Liver (tissue), 8 donors: ENCODE measurements at regions not wholly inside any gene's neighbourhood (a gene's known extent, or its start where the extent isn't known, plus 50 kb on each side); places are given as distances from the start of the nearest gene placed in this dataset.

Experiments
- DNase-seq: peaks from one replicate; pipeline ENCODE4 v3.0.0-alpha.2; 2017; ENCODE audit warnings: low spot score
- H3K27ac ChIP-seq, 2 donors: one replicate each; pipeline ENCODE4 v1.7.0; 2013; ENCODE audit warnings: inconsistent platforms in 2 of 2, low read length in 2 of 2, control low read depth in 1 of 2, low read depth in 1 of 2, mild to moderate bottlenecking in 1 of 2
- H3K27me3 ChIP-seq, 4 donors: one replicate each; pipeline versions ENCODE4 v1.6.1 to v1.7.0; 2013; ENCODE audit warnings: low read length in 3 of 4, inconsistent platforms in 1 of 4, mild to moderate bottlenecking in 1 of 4, moderate library complexity in 1 of 4; ENCODE audit not compliant: control insufficient read depth in 4 of 4, insufficient read depth in 4 of 4
- H3K36me3 ChIP-seq, 4 donors: one replicate each; pipeline versions ENCODE4 v1.6.1 to v1.7.0; 2013; ENCODE audit warnings: low read length in 3 of 4, mild to moderate bottlenecking in 3 of 4, low read depth in 1 of 4, moderate library complexity in 1 of 4; ENCODE audit not compliant: control insufficient read depth in 4 of 4, insufficient read depth in 3 of 4
- H3K4me1 ChIP-seq, 4 donors: one replicate each; pipeline versions ENCODE4 v1.6.1 to v1.7.0; 2013; ENCODE audit warnings: low read length in 3 of 4, mild to moderate bottlenecking in 3 of 4, moderate library complexity in 1 of 4; ENCODE audit not compliant: control insufficient read depth in 4 of 4, insufficient read depth in 4 of 4
- H3K4me3 ChIP-seq, 3 donors: one replicate each; pipeline versions ENCODE4 v1.6.1 to v1.7.0; 2013; ENCODE audit warnings: low read length in 3 of 3, control low read depth in 1 of 3, low read depth in 1 of 3, mild to moderate bottlenecking in 1 of 3
- H3K9ac ChIP-seq, 2 donors: one replicate each; pipeline ENCODE4 v1.7.0; 2013; ENCODE audit warnings: low read length in 2 of 2, mild to moderate bottlenecking in 2 of 2, moderate library complexity in 2 of 2, control low read depth in 1 of 2, low read depth in 1 of 2
- H3K9me3 ChIP-seq, 4 donors: one replicate each; pipeline versions ENCODE4 v1.6.1 to v1.7.0; 2013; ENCODE audit warnings: low read length in 3 of 4; ENCODE audit not compliant: control insufficient read depth in 4 of 4
- EGR1 ChIP-seq, 2 donors: IDR thresholded peaks; 2 replicates each; pipeline ENCODE4 v1.6.1; 2016 to 2018; ENCODE audit warnings: antibody characterized with exemption in 2 of 2, low read depth in 2 of 2
- FOXA1 ChIP-seq: IDR thresholded peaks from 2 replicates; pipeline ENCODE4 v1.6.1; 2016; ENCODE audit warnings: antibody characterized with exemption
- FOXA2 ChIP-seq: IDR thresholded peaks from 2 replicates; pipeline ENCODE4 v1.6.1; 2016; ENCODE audit warnings: antibody characterized with exemption
- GABPA ChIP-seq, 2 donors: IDR thresholded peaks in 1 of 2; conservative IDR thresholded peaks in 1 of 2; 2 replicates each; pipeline ENCODE4 v1.6.1; 2016; ENCODE audit warnings: antibody characterized with exemption in 2 of 2, mild to moderate bottlenecking in 1 of 2, moderate library complexity in 1 of 2
- HNF4A ChIP-seq, 2 donors: conservative IDR thresholded peaks; 2 replicates each; pipeline ENCODE4 v1.6.1; 2016; ENCODE audit warnings: antibody characterized with exemption in 2 of 2, mild to moderate bottlenecking in 2 of 2
- HNF4G ChIP-seq: IDR thresholded peaks from 2 replicates; pipeline ENCODE4 v1.6.1; 2016; ENCODE audit warnings: antibody characterized with exemption
- JUND ChIP-seq, 2 donors: IDR thresholded peaks; 2 replicates each; pipeline ENCODE4 v1.6.1; 2016; ENCODE audit warnings: antibody characterized with exemption in 2 of 2
- NR2F2 ChIP-seq: IDR thresholded peaks from 2 replicates; pipeline ENCODE4 v1.6.1; 2016; ENCODE audit warnings: antibody characterized with exemption
- RAD21 ChIP-seq, 2 donors: IDR thresholded peaks; 2 replicates each; pipeline ENCODE4 v1.6.1; 2016; ENCODE audit warnings: antibody characterized with exemption in 2 of 2, mild to moderate bottlenecking in 2 of 2
- REST ChIP-seq: IDR thresholded peaks from 2 replicates; pipeline ENCODE4 v1.6.1; 2016; ENCODE audit warnings: antibody characterized with exemption, mild to moderate bottlenecking
- RXRA ChIP-seq, 2 donors: IDR thresholded peaks; 2 replicates each; pipeline ENCODE4 v1.6.1; 2017 to 2018; ENCODE audit warnings: antibody characterized with exemption in 2 of 2, mild to moderate bottlenecking in 1 of 2
- SP1 ChIP-seq: IDR thresholded peaks from 2 replicates; pipeline ENCODE4 v1.6.1; 2018; ENCODE audit warnings: antibody characterized with exemption, mild to moderate bottlenecking
- TAF1 ChIP-seq: conservative IDR thresholded peaks from 2 replicates; pipeline ENCODE4 v1.6.1; 2016; ENCODE audit warnings: antibody characterized with exemption, mild to moderate bottlenecking
- YY1 ChIP-seq: IDR thresholded peaks from 2 replicates; pipeline ENCODE4 v1.6.1; 2016; ENCODE audit warnings: antibody characterized with exemption, mild to moderate bottlenecking
- WGBS: extraction: QIAGEN DNeasy Blood & Tissue Kit; methylation state at CpG from one replicate; pipeline ENCODE4 v1.1.7; 2013; 5-methylcytosine and 5-hydroxymethylcytosine counted together
- TF ChIP-seq, protein P1 (sequence below): fragments of 150-350 bp; IDR thresholded peaks from 2 replicates; pipeline ENCODE4 v1.5.1; 2017; ENCODE audit warnings: improper control_type of control experiment, low read depth, low read length; ENCODE audit not compliant: missing input control
- TF ChIP-seq, protein P2 (sequence below): IDR thresholded peaks from 2 replicates; pipeline ENCODE4 v1.6.1; 2016; ENCODE audit warnings: antibody characterized with exemption
- TF ChIP-seq, protein P3 (sequence below): IDR thresholded peaks from 2 replicates; pipeline ENCODE4 v1.6.1; 2016; ENCODE audit warnings: antibody characterized with exemption
- TF ChIP-seq, protein P4 (sequence below): IDR thresholded peaks from 2 replicates; pipeline ENCODE4 v1.6.1; 2016; ENCODE audit warnings: antibody characterized with exemption
- donor health status: healthy.
- donor health status: healthy.
- donor health status: healthy.
- donor health status: healthy.
- donor health status: healthy.

GRCh38 chr16:22691335-22691734 lies 122.6 kb upstream of the HS3ST2 start:
- Histone ChIP-seq H3K9me3 (peaks cover 4 to 8% (median 6%) of the 10 kb centered on the region in 4 donors), H3K27ac (no peak overlapping the region), H3K4me1 (no peaks in the 10 kb centered on the region), H3K27me3 (peaks cover 0 to 2% (median 0%) of the 10 kb centered on the region in 4 donors), H3K4me3 (no peak overlapping the region), H3K36me3 (no peaks in the 10 kb centered on the region), H3K9ac (no peak overlapping the region)
- TF ChIP-seq RXRA (IDR thresholded peaks at IDR 0.05) (no peak), RAD21 (IDR thresholded peaks at IDR 0.05) (no peak), FOXA2 (no peak), FOXA1 (no peak), SP1 (no peak), TAF1 (no peak), GABPA (IDR thresholded peaks at IDR 0.05 in 1 of 2, conservative IDR thresholded peaks at IDR 0.05 in 1 of 2) (no peak), EGR1 (IDR thresholded peaks at IDR 0.05; ENCODE audit: low read depth in 2 of 2) (no peak), REST (no peak), YY1 (no peak), HNF4A (conservative IDR thresholded peaks at IDR 0.05) (no peak), HNF4G (no peak), NR2F2 (no peak), JUND (IDR thresholded peaks at IDR 0.05) (no peak)
- TF ChIP-seq, protein P1, sequence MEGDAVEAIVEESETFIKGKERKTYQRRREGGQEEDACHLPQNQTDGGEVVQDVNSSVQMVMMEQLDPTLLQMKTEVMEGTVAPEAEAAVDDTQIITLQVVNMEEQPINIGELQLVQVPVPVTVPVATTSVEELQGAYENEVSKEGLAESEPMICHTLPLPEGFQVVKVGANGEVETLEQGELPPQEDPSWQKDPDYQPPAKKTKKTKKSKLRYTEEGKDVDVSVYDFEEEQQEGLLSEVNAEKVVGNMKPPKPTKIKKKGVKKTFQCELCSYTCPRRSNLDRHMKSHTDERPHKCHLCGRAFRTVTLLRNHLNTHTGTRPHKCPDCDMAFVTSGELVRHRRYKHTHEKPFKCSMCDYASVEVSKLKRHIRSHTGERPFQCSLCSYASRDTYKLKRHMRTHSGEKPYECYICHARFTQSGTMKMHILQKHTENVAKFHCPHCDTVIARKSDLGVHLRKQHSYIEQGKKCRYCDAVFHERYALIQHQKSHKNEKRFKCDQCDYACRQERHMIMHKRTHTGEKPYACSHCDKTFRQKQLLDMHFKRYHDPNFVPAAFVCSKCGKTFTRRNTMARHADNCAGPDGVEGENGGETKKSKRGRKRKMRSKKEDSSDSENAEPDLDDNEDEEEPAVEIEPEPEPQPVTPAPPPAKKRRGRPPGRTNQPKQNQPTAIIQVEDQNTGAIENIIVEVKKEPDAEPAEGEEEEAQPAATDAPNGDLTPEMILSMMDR: no peak
- TF ChIP-seq, protein P2, sequence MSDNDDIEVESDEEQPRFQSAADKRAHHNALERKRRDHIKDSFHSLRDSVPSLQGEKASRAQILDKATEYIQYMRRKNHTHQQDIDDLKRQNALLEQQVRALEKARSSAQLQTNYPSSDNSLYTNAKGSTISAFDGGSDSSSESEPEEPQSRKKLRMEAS: no peak
- TF ChIP-seq, protein P3, sequence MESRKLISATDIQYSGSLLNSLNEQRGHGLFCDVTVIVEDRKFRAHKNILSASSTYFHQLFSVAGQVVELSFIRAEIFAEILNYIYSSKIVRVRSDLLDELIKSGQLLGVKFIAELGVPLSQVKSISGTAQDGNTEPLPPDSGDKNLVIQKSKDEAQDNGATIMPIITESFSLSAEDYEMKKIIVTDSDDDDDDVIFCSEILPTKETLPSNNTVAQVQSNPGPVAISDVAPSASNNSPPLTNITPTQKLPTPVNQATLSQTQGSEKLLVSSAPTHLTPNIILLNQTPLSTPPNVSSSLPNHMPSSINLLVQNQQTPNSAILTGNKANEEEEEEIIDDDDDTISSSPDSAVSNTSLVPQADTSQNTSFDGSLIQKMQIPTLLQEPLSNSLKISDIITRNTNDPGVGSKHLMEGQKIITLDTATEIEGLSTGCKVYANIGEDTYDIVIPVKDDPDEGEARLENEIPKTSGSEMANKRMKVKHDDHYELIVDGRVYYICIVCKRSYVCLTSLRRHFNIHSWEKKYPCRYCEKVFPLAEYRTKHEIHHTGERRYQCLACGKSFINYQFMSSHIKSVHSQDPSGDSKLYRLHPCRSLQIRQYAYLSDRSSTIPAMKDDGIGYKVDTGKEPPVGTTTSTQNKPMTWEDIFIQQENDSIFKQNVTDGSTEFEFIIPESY: no peak
- TF ChIP-seq, protein P4, sequence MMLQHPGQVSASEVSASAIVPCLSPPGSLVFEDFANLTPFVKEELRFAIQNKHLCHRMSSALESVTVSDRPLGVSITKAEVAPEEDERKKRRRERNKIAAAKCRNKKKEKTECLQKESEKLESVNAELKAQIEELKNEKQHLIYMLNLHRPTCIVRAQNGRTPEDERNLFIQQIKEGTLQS: no peak
- DNase-seq: no peak
- 78% methylated on average over 3 of the region's 3 CpGs for WGBS
